PC-3 (cell line): ENCODE measurements at regions not wholly inside any gene's neighbourhood (a gene's known extent, or its start where the extent isn't known, plus 50 kb on each side); places are given as distances from the start of the nearest gene placed in this dataset.
"Not testable (repeated sequence)": the region's sequence is repeated elsewhere in the genome, so short reads cannot be mapped to it uniquely, and the experiment has no call there.

ENCODE experiments used
- ATAC-seq: fragments of 200-7000 bp; cut with Tn5 transposase; 2 replicates; pipeline ENCODE4 v1.9.1; 2020; ENCODE audit warnings: mild to moderate bottlenecking, moderate library complexity
- BruUV-seq: library from RNA; stranded (reverse); fragments of 400-500 nt; replicated peaks from 2 replicates; lab custom pipeline; 2021; lab: Mats Ljungman, UMichigan
- CTCF ChIA-PET: fragments of 300-600 bp; sonication (Branson Sonifier 250); formaldehyde crosslinking; loops from one replicate; lab custom pipeline; 2022; ENCODE audit warnings: antibody characterized with exemption; lab: Charles Lee
- POLR2A ChIA-PET: fragments of 300-600 bp; sonication (Branson Sonifier 250); formaldehyde crosslinking; loops from one replicate; lab custom pipeline; 2022; ENCODE audit warnings: antibody characterized with exemption; ENCODE audit not compliant: unreplicated experiment; lab: Charles Lee
- DNase-seq: peaks from one replicate; pipeline ENCODE4 v3.0.0-alpha.2; 2015
- H2AFZ ChIP-seq: fragments of 300-600 bp; sonication (generic); 2 replicates; pipeline ENCODE4 v1.6.0; 2016; ENCODE audit warnings: antibody characterized with exemption, low read length
- H3F3A ChIP-seq: fragments of 300-600 bp; sonication (generic); one replicate; pipeline ENCODE4 v1.6.0; 2017; ENCODE audit warnings: antibody characterized with exemption, low read length, control low read depth, mild to moderate bottlenecking; ENCODE audit not compliant: unreplicated experiment
- H3K27ac ChIP-seq: fragments of 300-600 bp; sonication (generic); 2 replicates; pipeline ENCODE4 v1.5.1; 2016; ENCODE audit warnings: mild to moderate bottlenecking, low read length
- H3K27me3 ChIP-seq: fragments of 300-600 bp; sonication (generic); 2 replicates; pipeline ENCODE4 v1.6.1; 2016; ENCODE audit warnings: low read length, mixed read lengths
- H3K36me3 ChIP-seq: fragments of 300-600 bp; sonication (generic); 2 replicates; pipeline ENCODE4 v1.6.1; 2016; ENCODE audit warnings: low read depth, mixed run types, low read length, mixed read lengths
- H3K4me1 ChIP-seq: fragments of 300-600 bp; sonication (generic); 2 replicates; pipeline ENCODE4 v1.5.1; 2016; ENCODE audit warnings: low read length; ENCODE audit not compliant: insufficient read depth
- H3K4me2 ChIP-seq: fragments of 300-600 bp; sonication (generic); 2 replicates; pipeline ENCODE4 v1.6.0; 2016; ENCODE audit warnings: low read length
- H3K4me3 ChIP-seq: fragments of 300-600 bp; sonication (generic); 2 replicates; pipeline ENCODE4 v1.5.1; 2016; ENCODE audit warnings: mild to moderate bottlenecking, low read length, mixed read lengths
- H3K79me2 ChIP-seq: fragments of 300-600 bp; sonication (generic); 2 replicates; pipeline ENCODE4 v1.6.1; 2017; ENCODE audit warnings: low read length, mixed read lengths
- H3K9ac ChIP-seq: fragments of 300-600 bp; sonication (generic); 2 replicates; pipeline ENCODE4 v1.6.0; 2016; ENCODE audit warnings: mild to moderate bottlenecking, low read length
- H3K9me2 ChIP-seq: fragments of 300-600 bp; sonication (generic); replicated peaks from 2 replicates; pipeline ENCODE4 v1.6.1; 2016; ENCODE audit warnings: mixed run types, low read length, mixed read lengths
- H3K9me3 ChIP-seq: fragments of 300-600 bp; sonication (generic); 2 replicates; pipeline ENCODE4 v1.6.1; 2016; ENCODE audit warnings: low read length, mixed read lengths
- H4K20me1 ChIP-seq: fragments of 300-600 bp; sonication (generic); 2 replicates; pipeline ENCODE4 v1.6.1; 2016; ENCODE audit warnings: low read length, mixed read lengths
- EZH2 ChIP-seq: fragments of 300-600 bp; sonication (generic); IDR thresholded peaks from one replicate; pipeline ENCODE4 v1.6.1; 2017; ENCODE audit warnings: antibody characterized with exemption, mild to moderate bottlenecking, low read length; ENCODE audit not compliant: unreplicated experiment
- EZH2phosphoT487 ChIP-seq: fragments of 300-600 bp; sonication (generic); IDR thresholded peaks from 2 replicates; pipeline ENCODE4 v1.6.1; 2018; ENCODE audit warnings: mild to moderate bottlenecking, antibody characterized with exemption, low read length, borderline replicate concordance
- intact Hi-C: fragments of 100-400 bp; cut with micrococcal nuclease; formaldehyde crosslinking; loops from 2 replicates; pipeline ENCODE4 v1.9.0; 2023
- TF ChIP-seq, protein P1 (sequence below): fragments of 300-600 bp; sonication (generic); conservative IDR thresholded peaks from 2 replicates; pipeline ENCODE4 v1.5.1; 2017; ENCODE audit warnings: antibody characterized with exemption, low read depth, mild to moderate bottlenecking, low read length

DNA sequence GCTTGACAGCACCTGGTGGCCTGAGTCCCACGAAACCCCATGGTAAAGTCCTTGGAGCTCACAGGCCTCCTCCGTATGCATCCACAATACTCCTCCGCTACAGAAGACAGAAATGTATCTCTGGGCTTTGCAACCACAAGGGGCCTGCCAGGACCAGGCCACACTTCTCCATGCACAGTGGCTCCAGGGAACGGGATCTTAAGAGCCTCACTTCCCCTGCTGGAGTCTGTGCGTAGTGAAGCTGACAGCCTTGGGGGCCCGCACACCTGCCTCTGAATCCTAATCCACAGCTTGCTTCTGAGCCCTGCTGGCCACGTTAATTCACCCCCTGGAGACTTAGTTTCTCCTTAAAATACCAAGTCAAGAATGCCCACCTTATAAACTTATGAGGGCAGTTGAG, 125.7 kb downstream of the COPRS start:
- BruUV-seq, result no TSS peak
- ChIA-PET POLR2A (no interaction called here), CTCF (no interaction called here)
- Histone ChIP-seq H3K27ac (no peak overlapping the region), H3K27me3 (no peaks in the 10 kb centered on the region), H3K4me2 (no peak overlapping the region), H3K9me3 (no peaks in the 10 kb centered on the region), H3K4me1 (no peaks in the 10 kb centered on the region), H4K20me1 (no peaks in the 10 kb centered on the region), H3K36me3 (no peaks in the 10 kb centered on the region), H3K4me3 (no peak overlapping the region), H3K9me2 (no peaks in the 10 kb centered on the region), H3K79me2 (no peaks in the 10 kb centered on the region), H3K9ac (no peak overlapping the region), H3F3A (no peaks in the 10 kb centered on the region), H2AFZ (no peak overlapping the region)
- ATAC-seq (no peak), DNase-seq (no peak)
- no peak for TF ChIP-seq EZH2phosphoT487
- TF ChIP-seq, protein P1, sequence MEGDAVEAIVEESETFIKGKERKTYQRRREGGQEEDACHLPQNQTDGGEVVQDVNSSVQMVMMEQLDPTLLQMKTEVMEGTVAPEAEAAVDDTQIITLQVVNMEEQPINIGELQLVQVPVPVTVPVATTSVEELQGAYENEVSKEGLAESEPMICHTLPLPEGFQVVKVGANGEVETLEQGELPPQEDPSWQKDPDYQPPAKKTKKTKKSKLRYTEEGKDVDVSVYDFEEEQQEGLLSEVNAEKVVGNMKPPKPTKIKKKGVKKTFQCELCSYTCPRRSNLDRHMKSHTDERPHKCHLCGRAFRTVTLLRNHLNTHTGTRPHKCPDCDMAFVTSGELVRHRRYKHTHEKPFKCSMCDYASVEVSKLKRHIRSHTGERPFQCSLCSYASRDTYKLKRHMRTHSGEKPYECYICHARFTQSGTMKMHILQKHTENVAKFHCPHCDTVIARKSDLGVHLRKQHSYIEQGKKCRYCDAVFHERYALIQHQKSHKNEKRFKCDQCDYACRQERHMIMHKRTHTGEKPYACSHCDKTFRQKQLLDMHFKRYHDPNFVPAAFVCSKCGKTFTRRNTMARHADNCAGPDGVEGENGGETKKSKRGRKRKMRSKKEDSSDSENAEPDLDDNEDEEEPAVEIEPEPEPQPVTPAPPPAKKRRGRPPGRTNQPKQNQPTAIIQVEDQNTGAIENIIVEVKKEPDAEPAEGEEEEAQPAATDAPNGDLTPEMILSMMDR, result no peak
- TF ChIP-seq EZH2, result no peak
- intact Hi-C loops, result no loop called here

DNA sequence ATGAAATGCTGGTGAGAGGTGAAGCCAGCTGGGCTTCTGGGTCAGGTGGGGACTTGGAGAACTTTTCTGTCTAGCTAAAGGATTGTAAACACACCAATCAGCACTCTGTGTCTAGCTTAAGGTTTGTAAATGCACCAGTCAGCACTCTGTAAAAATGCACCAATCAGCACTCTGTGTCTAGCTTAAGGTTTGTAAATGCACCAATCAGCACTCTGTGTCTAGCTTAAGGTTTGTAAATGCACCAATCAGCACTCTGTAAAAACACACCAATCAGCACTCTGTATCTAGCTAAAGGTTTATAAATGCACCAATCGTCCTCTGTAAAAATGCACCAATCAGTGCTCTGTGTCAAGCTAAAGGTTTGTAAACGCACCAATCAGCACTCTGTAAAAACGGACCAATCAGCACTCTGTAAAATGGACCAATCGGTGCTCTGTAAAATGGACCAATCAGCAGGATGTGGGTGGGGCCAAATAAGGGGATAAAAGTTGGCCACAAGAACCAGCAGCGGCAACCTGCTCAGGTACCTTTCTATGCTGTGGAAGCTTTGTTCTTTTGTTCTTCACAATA, 127.4 kb downstream of the COPRS start:
- CTCF ChIA-PET, BruUV-seq, H3K4me2 ChIP-seq, H3K27me3 ChIP-seq, H3K4me3 ChIP-seq, H4K20me1 ChIP-seq, DNase-seq, H3K4me1 ChIP-seq, H3K36me3 ChIP-seq, H3K9me3 ChIP-seq, H3K9me2 ChIP-seq, H2AFZ ChIP-seq, H3K9ac ChIP-seq, H3K79me2 ChIP-seq, POLR2A ChIA-PET, H3K27ac ChIP-seq, intact Hi-C loops, ATAC-seq, H3F3A ChIP-seq: not testable (repeated sequence)

DNA sequence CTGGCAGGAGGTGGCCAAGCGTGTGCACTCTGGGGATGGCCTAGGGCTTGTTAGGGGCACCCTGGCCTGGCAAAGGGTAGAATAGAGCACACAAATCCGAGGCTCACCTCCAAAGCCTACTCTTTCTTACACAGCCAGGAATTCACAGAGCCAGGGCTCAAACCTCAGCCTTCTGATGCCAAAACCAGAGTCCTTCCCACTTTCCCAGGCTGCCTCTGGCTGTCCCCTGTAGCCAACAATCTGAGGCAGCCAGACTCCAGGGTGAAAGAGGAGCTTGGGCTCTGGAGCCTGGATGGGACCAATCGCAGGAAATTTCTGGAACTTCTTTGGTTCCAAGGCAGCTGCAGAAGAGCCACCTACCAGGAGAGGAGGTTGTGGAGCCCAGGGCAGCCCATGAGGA, 127.9 kb downstream of the COPRS start:
- no peak for ATAC-seq
- TF ChIP-seq, protein P1, result no peak
- TF ChIP-seq EZH2phosphoT487 (no peak), EZH2 (no peak)
- no peaks in the 10 kb centered on the region for H4K20me1 ChIP-seq
- no peak overlapping the region for H3K9ac ChIP-seq
- no TSS peak for BruUV-seq
- H3K27ac ChIP-seq, result no peak overlapping the region
- POLR2A ChIA-PET, result no interaction called here
- no peak overlapping the region for H2AFZ ChIP-seq
- H3K9me2 ChIP-seq, result no peaks in the 10 kb centered on the region
- no peak for DNase-seq
- H3K9me3 ChIP-seq, result no peaks in the 10 kb centered on the region
- intact Hi-C loops, result no loop called here
- no peak overlapping the region for H3K4me2 ChIP-seq
- H3F3A ChIP-seq, result no peaks in the 10 kb centered on the region
- no peaks in the 10 kb centered on the region for H3K36me3 ChIP-seq
- H3K4me1 ChIP-seq, result peaks cover 6% of the 10 kb centered on the region
- CTCF ChIA-PET, result no interaction called here
- H3K4me3 ChIP-seq, result no peak overlapping the region
- H3K79me2 ChIP-seq, result no peaks in the 10 kb centered on the region
- no peaks in the 10 kb centered on the region for H3K27me3 ChIP-seq
